ENCODE measurements at regions not wholly inside any gene's neighbourhood (a gene's known extent, or its start where the extent isn't known, plus 50 kb on each side); places are given as distances from the start of the nearest gene placed in this dataset.

GRCh38 chr5:144844086-144844485, 673.4 kb downstream of the KCTD16 start:
- H3K4me3 ChIP-seq (ENCODE audit: low read depth, low read length): no peak overlapping the region
- TF ChIP-seq MAX (IDR thresholded peaks at IDR 0.05; ENCODE audit: low read depth, low read length): no peak
- TF ChIP-seq POLR2A (IDR thresholded peaks at IDR 0.05; ENCODE audit: extremely low read depth, insufficient read length): no peak
- TF ChIP-seq CTCF (IDR thresholded peaks at IDR 0.05; ENCODE audit: low read depth, low read length): no peak
- no peak for TF ChIP-seq MYC (IDR thresholded peaks at IDR 0.05; ENCODE audit: low read depth, low read length)
- no peak for DNase-seq (ENCODE audit: low read depth)

- TF ChIP-seq MAX (IDR thresholded peaks at IDR 0.05; ENCODE audit: low read depth, low read length) (no peak), CTCF (IDR thresholded peaks at IDR 0.05; ENCODE audit: low read depth, low read length) (no peak)
- H3K4me3 ChIP-seq (ENCODE audit: low read depth, low read length): no peak overlapping the region
- no peak for DNase-seq (ENCODE audit: low read depth)
Observed at GRCh38 chr5:144832416-144832815, 661.7 kb downstream of the KCTD16 start.

- TF ChIP-seq CTCF (IDR thresholded peaks at IDR 0.05; ENCODE audit: low read depth, low read length) (no peak), MYC (IDR thresholded peaks at IDR 0.05; ENCODE audit: low read depth, low read length) (no peak), POLR2A (IDR thresholded peaks at IDR 0.05; ENCODE audit: extremely low read depth, insufficient read length) (no peak), MAX (IDR thresholded peaks at IDR 0.05; ENCODE audit: low read depth, low read length) (no peak)
- no peak overlapping the region for H3K4me3 ChIP-seq (ENCODE audit: low read depth, low read length)
- no peak for DNase-seq (ENCODE audit: low read depth)
Observed at GRCh38 chr5:144831650-144832049, 661.0 kb downstream of the KCTD16 start.

- DNase-seq (ENCODE audit: low read depth): no peak
- no peak for TF ChIP-seq MYC (IDR thresholded peaks at IDR 0.05; ENCODE audit: low read depth, low read length)
- TF ChIP-seq MAX (IDR thresholded peaks at IDR 0.05; ENCODE audit: low read depth, low read length): no peak
- no peak for TF ChIP-seq POLR2A (IDR thresholded peaks at IDR 0.05; ENCODE audit: extremely low read depth, insufficient read length)
- TF ChIP-seq CTCF (IDR thresholded peaks at IDR 0.05; ENCODE audit: low read depth, low read length): no peak
- no peak overlapping the region for H3K4me3 ChIP-seq (ENCODE audit: low read depth, low read length)
Observed at GRCh38 chr5:144822503-144822902, 651.8 kb downstream of the KCTD16 start.

- DNase-seq (ENCODE audit: low read depth): no peak
- TF ChIP-seq MAX (IDR thresholded peaks at IDR 0.05; ENCODE audit: low read depth, low read length): no peak
- TF ChIP-seq CTCF (IDR thresholded peaks at IDR 0.05; ENCODE audit: low read depth, low read length): no peak
- TF ChIP-seq POLR2A (IDR thresholded peaks at IDR 0.05; ENCODE audit: extremely low read depth, insufficient read length): no peak
- TF ChIP-seq MYC (IDR thresholded peaks at IDR 0.05; ENCODE audit: low read depth, low read length): no peak
- H3K4me3 ChIP-seq (ENCODE audit: low read depth, low read length): no peak overlapping the region
Observed at GRCh38 chr5:144820278-144820677, 649.6 kb downstream of the KCTD16 start.

GRCh38 chr5:144815131-144815530, 644.5 kb downstream of the KCTD16 start:
- no peak for DNase-seq (ENCODE audit: low read depth)
- H3K4me3 ChIP-seq (ENCODE audit: low read depth, low read length): no peak overlapping the region
- TF ChIP-seq CTCF (IDR thresholded peaks at IDR 0.05; ENCODE audit: low read depth, low read length) (no peak), MYC (IDR thresholded peaks at IDR 0.05; ENCODE audit: low read depth, low read length) (no peak), POLR2A (IDR thresholded peaks at IDR 0.05; ENCODE audit: extremely low read depth, insufficient read length) (no peak)

All from NB4 (cell line).